ENCODE measurements at regions not wholly inside any gene's neighbourhood (a gene's known extent, or its start where the extent isn't known, plus 50 kb on each side); places are given as distances from the start of the nearest gene placed in this dataset.
"Not testable (repeated sequence)": the region's sequence is repeated elsewhere in the genome, so short reads cannot be mapped to it uniquely, and the experiment has no call there.

DNA sequence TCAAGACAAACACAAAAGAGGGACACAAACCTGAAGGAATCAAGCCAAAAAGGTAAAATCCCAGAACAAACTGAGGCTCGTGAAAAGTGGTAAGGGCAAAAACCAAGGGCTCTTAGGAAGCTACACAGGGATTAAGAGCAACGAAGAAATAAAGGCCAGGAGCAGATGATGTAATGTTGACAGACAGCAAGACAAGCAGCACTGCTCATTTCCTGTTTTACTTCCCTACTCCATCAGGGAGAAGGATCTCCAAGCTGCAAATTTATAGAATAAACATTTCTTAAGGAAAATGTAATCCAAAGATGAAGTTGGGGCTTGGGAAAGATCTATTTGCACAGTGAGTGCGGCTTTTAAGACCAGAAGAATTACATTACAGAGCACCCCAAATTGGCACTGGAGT lies 182.3 kb upstream of the MAP1B start:
- H3K4me3 Mint-ChIP-seq, result no peak overlapping the region
- POLR2A ChIA-PET, result no interaction called here
- peaks cover 8% of the 10 kb centered on the region for H3K27me3 Mint-ChIP-seq
- no peak overlapping the region for H3K27ac Mint-ChIP-seq
- intact Hi-C loops (cut with micrococcal nuclease), result no loop called here
- H3K4me1 Mint-ChIP-seq (ENCODE audit: low read depth), result no peaks in the 10 kb centered on the region
- no peak for DNase-seq
- peaks cover 13% of the 10 kb centered on the region for H3K9me3 Mint-ChIP-seq
- CTCF ChIA-PET, result no interaction called here
- H3K36me3 Mint-ChIP-seq, result no peaks in the 10 kb centered on the region

DNA sequence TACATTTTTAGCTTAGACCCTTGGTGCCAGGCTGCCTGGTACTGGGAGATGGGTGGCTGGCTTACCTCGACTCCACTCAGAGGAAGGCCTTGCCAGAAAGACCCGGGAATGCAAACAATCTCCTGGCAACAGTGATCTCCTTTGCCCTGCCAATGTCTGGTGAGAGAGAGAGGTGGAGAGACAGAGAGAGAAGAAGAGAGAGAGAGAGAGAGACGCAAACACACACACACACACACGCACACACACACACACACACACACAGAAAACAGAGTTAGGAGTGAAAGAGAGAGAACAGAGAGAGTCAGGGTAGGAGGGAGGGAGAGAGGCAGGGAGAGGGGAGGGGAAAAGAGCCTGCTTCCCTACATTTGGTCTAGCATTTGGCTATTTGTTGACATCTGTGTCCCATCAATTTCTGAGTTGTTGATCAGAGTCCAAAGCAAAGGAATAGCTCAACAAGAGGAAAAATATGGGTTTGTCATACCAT lies 181.6 kb upstream of the MAP1B start:
- Mint-ChIP-seq H3K27me3 (peaks cover 8% of the 10 kb centered on the region), H3K36me3 (no peaks in the 10 kb centered on the region), H3K4me1 (ENCODE audit: low read depth) (no peaks in the 10 kb centered on the region), H3K27ac (no peak overlapping the region), H3K9me3 (peaks cover 13% of the 10 kb centered on the region), H3K4me3 (no peak overlapping the region)
- intact Hi-C loops (cut with micrococcal nuclease), result no loop called here
- no peak for DNase-seq
- CTCF ChIA-PET, result interaction anchor here (0.6 kb wide), 1 partner anchor 536 kb away, joined by 3 read pairs; no protein-coding TSS in a partner anchor
- POLR2A ChIA-PET, result no interaction called here

DNA sequence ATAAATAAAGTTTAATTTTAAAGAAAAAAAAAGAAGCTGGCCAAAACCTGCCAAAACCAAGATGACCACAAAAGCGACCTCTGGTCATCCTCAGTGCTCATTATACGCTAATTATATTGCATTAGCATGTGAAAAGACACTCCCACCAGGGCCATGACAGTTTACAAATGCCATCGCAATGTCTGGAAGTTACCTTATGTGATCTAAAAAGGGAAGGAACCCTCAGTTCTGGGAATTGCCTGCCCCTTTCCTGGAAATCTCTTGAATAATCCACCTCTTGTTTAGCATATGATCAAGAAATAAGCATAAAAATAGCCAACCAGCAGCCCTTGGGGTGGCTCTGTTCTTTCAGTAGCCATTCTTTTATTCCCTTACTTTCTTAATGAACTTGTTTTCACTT lies 178.3 kb upstream of the MAP1B start:
- ChIA-PET CTCF (no interaction called here), POLR2A (no interaction called here)
- Mint-ChIP-seq H3K27me3 (peaks cover 5% of the 10 kb centered on the region), H3K4me1 (ENCODE audit: low read depth) (no peaks in the 10 kb centered on the region), H3K9me3 (peaks cover 13% of the 10 kb centered on the region), H3K27ac (no peak overlapping the region), H3K36me3 (no peaks in the 10 kb centered on the region), H3K4me3 (no peak overlapping the region)
- no peak for DNase-seq
- intact Hi-C loops (cut with micrococcal nuclease), result no loop called here

DNA sequence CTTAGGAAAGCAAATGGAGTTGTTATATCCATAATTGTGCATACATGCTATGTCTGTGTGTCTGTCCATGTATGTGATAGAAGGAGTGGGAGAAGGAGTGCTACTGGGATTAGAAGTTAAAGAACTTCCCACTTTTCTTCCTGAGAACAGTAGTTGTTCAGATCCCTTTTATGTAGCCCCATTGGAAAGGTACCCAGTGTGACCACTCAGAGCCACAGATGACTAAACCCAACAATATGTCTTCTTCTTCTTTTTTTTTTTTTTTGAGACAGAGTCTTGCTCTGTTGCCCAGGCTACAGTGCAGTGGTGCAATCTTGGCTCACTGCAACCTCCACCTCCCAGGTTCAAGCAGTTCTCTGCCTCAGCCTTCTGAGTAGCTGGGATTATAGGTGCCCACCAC lies 176.7 kb upstream of the MAP1B start:
- H3K4me1 Mint-ChIP-seq (ENCODE audit: low read depth); DNase-seq; H3K27me3 Mint-ChIP-seq; CTCF ChIA-PET; H3K4me3 Mint-ChIP-seq; POLR2A ChIA-PET; intact Hi-C loops (cut with micrococcal nuclease); H3K36me3 Mint-ChIP-seq; H3K27ac Mint-ChIP-seq: not testable (repeated sequence)
- H3K9me3 Mint-ChIP-seq, result peaks cover 15% of the 10 kb centered on the region

DNA sequence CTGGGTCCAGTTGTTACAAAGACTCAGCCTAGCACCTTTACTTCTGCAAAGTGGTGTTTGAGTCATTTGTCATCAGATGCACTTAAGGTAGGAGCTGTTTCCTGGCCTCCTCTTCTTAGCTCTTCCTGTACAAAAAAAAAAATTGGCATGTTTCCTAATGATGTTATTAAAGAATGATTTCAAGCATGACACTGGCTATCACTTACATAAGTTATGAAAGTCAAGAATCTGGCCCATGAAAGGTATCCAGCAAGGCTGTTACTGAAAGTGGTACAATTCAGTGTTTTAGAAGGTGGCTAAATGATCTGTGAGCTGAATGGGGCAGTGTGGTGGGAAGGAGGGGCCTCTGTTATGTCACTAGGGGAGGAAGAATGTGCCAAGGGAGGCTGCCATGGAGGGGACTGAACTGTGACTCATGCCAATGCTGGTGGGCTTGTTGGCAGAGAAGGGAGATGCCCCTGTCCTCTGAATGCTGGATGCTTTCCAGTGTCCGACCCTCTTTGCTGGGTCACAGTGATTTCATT lies 175.1 kb upstream of the MAP1B start:
- Mint-ChIP-seq H3K27ac (no peak overlapping the region), H3K27me3 (peaks cover 4% of the 10 kb centered on the region), H3K36me3 (no peaks in the 10 kb centered on the region), H3K9me3 (peaks cover 9% of the 10 kb centered on the region), H3K4me3 (no peak overlapping the region), H3K4me1 (ENCODE audit: low read depth) (no peaks in the 10 kb centered on the region)
- POLR2A ChIA-PET, result no interaction called here
- intact Hi-C loops (cut with micrococcal nuclease), result no loop called here
- CTCF ChIA-PET, result no interaction called here
- DNase-seq, result no peak

DNA sequence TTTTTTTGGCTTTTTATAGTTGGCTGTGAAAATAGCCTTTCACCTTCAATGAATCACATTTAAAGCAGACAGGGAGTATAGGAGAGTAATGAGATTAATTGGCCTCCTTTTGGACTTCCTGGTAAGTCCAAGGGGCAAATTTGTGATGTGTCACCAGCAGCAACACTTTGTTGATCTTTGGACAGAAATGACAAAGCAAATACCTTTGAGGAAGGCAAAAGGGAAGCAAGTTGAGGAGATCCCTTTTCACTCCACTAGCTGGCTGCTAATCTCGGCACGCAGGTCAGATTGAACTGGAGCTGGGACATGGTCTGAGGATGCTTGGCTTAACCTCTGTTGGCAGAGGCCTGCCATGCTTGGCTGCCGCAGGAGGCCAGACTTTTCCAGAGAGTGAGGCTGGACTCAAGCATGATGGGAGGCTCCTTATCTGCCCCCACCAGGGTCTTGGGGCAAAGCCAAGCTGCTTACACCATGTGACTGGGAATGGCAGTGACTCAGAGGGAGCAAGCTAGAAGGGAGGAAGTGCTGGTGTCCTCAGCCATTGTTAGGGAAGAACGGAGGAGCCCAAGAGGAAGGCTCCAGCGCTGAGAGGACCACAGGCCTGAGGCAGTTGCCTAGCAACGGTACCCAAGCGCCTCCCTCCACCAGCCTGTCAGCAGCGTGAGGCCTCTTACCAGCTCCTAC lies 174.5 kb upstream of the MAP1B start:
- H3K27ac Mint-ChIP-seq, result no peak overlapping the region

DNA sequence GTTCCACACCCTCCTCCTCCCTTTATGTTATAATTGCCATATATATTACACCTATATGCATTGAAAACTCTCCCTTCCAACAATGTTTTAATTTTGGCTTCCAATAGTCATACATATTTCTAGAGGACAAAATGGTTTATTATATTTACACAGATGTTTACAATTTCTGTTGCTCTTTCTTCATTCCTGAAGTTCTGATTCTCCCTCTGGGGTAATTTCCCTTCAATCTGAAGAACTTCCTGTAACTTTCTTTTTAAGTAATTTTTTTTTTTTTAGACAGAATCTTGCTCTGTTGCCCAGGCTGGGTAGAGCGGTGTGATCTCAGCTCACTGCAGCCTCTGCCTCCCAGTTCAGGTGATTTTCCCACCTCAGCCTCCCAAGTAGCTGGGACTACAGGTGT lies 173.0 kb upstream of the MAP1B start:
- no peak overlapping the region for H3K27ac Mint-ChIP-seq
- peaks cover 9% of the 10 kb centered on the region for H3K27me3 Mint-ChIP-seq
- CTCF ChIA-PET, result no interaction called here
- intact Hi-C loops (cut with micrococcal nuclease), result no loop called here
- H3K4me3 Mint-ChIP-seq, result no peak overlapping the region
- H3K36me3 Mint-ChIP-seq, result no peaks in the 10 kb centered on the region
- POLR2A ChIA-PET, result no interaction called here
- H3K4me1 Mint-ChIP-seq (ENCODE audit: low read depth), result no peaks in the 10 kb centered on the region
- no peak for DNase-seq
- H3K9me3 Mint-ChIP-seq, result peaks cover 2% of the 10 kb centered on the region

More for the DNA sequence above, 174.5 kb upstream of the MAP1B start:
- ChIA-PET POLR2A (no interaction called here), CTCF (no interaction called here)
- H3K36me3 Mint-ChIP-seq, result no peaks in the 10 kb centered on the region
- peaks cover 3% of the 10 kb centered on the region for H3K9me3 Mint-ChIP-seq
- intact Hi-C loops (cut with micrococcal nuclease), result no loop called here
- no peaks in the 10 kb centered on the region for H3K4me1 Mint-ChIP-seq (ENCODE audit: low read depth)
- H3K4me3 Mint-ChIP-seq, result no peak overlapping the region
- no peak for DNase-seq
- peaks cover 6% of the 10 kb centered on the region for H3K27me3 Mint-ChIP-seq

DNA sequence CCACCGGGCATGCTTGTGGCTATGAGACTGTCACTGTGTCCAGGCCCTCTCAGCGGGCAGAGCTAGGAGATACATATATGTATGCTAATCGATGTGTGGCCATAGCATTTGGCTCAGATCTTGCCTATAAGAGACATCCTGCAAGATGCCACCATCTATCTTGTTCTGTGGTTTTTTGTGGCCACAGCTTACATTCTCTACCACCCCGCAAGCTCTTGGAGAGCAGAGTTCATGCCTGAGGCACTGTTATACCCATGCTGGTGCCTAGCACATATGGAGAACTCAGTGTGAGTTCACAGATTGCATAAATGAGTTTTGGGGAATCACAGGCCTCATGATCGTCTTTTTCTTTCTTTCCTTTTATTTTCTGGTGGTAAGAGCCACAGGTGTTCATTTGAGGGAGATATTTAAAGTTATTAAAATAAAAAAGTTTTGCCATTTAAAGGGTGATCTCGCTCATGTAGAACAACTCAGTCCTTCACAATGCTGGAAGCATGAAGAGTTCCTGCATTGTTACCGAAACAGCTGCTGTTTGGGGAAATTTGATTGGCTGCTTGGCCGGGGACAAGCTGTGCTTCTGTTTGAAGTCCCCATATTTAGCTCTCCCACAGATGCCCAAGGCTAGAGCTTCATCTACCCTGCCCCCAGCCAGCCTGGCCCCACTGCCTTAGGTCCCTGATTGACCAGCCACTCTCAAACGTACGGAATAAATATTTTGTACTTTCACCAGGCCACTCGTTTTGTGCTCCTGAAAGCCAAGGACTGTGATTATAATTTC lies 169.2 kb upstream of the MAP1B start:
- POLR2A ChIA-PET, result no interaction called here
- Mint-ChIP-seq H3K9me3 (peaks cover 2% of the 10 kb centered on the region), H3K4me1 (ENCODE audit: low read depth) (no peaks in the 10 kb centered on the region), H3K36me3 (no peaks in the 10 kb centered on the region), H3K27ac (no peak overlapping the region), H3K27me3 (peaks cover 6% of the 10 kb centered on the region), H3K4me3 (no peak overlapping the region)
- intact Hi-C loops (cut with micrococcal nuclease), result no loop called here
- DNase-seq, result no peak
- CTCF ChIA-PET, result no interaction called here

DNA sequence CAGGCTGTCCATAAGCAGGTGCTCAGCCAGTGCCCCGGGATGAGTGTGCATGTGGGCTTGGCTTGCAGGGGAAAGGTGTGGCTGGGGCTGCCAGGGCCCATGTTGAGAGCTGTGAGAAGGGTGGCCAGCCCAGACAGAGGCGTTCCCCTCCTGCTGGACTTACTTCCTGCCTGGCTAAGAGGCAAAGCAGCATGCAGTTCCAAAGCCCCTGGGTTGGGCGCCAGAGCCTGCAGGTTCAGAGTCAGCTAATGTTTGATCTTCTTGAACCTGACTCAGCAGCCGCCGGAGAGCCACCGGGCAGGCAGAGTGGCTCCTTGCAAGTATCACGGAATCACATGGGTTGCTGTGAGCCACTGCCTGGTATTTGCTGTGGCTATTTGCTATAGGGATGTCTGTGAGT lies 168.4 kb upstream of the MAP1B start:
- H3K4me3 Mint-ChIP-seq, result no peak overlapping the region
- POLR2A ChIA-PET, result no interaction called here
- no peaks in the 10 kb centered on the region for H3K36me3 Mint-ChIP-seq
- H3K27ac Mint-ChIP-seq, result no peak overlapping the region
- peaks cover 6% of the 10 kb centered on the region for H3K27me3 Mint-ChIP-seq
- CTCF ChIA-PET, result no interaction called here
- H3K4me1 Mint-ChIP-seq (ENCODE audit: low read depth), result no peaks in the 10 kb centered on the region
- peaks cover 2% of the 10 kb centered on the region for H3K9me3 Mint-ChIP-seq
- DNase-seq, result no peak
- intact Hi-C loops (cut with micrococcal nuclease), result no loop called here

DNA sequence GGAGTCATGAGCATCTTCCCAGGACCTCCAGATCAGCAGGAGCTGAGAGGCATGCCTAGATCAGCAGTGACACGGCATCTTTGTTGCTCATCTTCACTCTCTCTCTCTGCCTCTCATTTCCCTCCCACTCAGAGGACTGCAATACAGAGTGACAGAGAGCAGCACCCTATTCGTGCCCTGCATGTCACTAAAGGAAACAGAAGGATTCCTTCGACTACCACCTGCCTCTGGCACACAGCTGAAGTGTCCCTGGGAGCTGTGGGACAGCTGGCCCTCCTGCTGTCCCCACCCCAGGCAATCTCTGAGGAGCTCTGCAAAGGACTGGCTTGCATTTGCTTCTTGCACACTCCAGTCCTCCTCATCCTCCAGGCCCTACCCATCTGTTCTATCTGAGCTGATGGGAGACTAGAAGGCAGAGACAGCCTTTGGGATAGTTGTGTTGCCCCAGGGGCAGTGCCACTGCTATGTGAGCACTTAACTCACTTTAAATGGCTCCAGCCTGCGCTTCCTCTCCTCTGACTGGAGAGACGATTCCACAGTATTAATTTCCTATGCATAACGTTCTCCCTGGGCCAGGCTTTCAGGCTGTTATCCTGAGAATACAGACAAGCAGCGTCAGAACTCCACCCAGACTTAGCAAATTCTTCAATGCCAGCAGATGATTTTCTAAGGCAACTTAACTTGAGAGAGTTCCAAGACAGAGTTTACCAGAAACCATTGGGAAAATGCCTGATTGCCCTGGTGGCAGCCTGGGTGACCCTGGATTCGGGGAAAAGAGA lies 167.6 kb upstream of the MAP1B start:
- intact Hi-C loops (cut with micrococcal nuclease), result no loop called here
- no peak overlapping the region for H3K27ac Mint-ChIP-seq
- no peaks in the 10 kb centered on the region for H3K36me3 Mint-ChIP-seq
- H3K4me3 Mint-ChIP-seq, result no peak overlapping the region
- H3K27me3 Mint-ChIP-seq, result peaks cover 6% of the 10 kb centered on the region
- no peak for DNase-seq
- POLR2A ChIA-PET, result no interaction called here
- H3K9me3 Mint-ChIP-seq, result peaks cover 2% of the 10 kb centered on the region
- no peaks in the 10 kb centered on the region for H3K4me1 Mint-ChIP-seq (ENCODE audit: low read depth)
- CTCF ChIA-PET, result no interaction called here

DNA sequence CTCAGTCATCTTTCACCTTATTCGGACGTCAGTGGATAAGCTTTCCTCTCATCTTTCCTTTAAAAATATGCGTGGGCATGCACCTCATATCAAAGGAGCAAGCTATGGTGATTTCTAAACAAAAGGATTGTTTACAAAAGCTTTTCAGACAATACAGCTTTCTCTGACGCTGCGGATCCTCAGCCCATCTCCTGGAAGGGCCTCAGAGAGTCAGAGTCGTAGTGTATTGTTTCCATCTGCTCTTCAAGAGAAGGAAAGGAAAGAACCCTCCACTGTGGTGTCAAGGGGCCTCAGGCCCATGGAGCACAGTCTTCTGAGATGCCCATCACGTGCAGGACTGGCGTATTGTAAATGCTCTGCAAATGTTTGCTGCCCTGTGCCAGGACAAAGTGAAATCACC lies 163.4 kb upstream of the MAP1B start:
- H3K27ac Mint-ChIP-seq, result no peak overlapping the region
- H3K4me1 Mint-ChIP-seq (ENCODE audit: low read depth), result no peaks in the 10 kb centered on the region
- H3K36me3 Mint-ChIP-seq, result no peaks in the 10 kb centered on the region
- peaks cover 4% of the 10 kb centered on the region for H3K27me3 Mint-ChIP-seq
- H3K9me3 Mint-ChIP-seq, result peaks cover 1% of the 10 kb centered on the region
- POLR2A ChIA-PET, result no interaction called here
- no peak overlapping the region for H3K4me3 Mint-ChIP-seq
- no peak for DNase-seq
- intact Hi-C loops (cut with micrococcal nuclease), result no loop called here
- CTCF ChIA-PET, result no interaction called here

DNA sequence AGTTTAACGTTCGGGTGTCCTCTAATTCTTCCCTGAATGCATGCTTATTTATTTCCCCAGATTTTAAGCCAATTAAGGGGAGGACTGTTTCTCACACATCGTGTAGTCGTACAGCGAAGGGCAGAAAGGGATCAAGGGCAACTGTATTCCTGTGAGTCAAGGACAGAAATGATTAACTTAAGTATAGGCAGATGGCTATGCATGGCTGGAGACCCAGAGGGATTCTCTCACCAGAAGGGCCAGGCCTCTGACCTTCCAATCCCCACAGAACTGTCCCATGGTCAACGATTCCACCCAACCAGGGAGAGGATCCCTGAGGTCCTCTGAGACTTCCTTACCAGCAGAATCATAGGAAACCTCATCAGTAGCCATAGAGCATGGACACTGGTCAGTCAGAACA lies 161.8 kb upstream of the MAP1B start:
- H3K4me1 Mint-ChIP-seq (ENCODE audit: low read depth), result no peaks in the 10 kb centered on the region
- intact Hi-C loops (cut with micrococcal nuclease), result no loop called here
- H3K4me3 Mint-ChIP-seq, result no peak overlapping the region
- peaks cover 4% of the 10 kb centered on the region for H3K27me3 Mint-ChIP-seq
- no peak overlapping the region for H3K27ac Mint-ChIP-seq
- H3K36me3 Mint-ChIP-seq, result no peaks in the 10 kb centered on the region
- H3K9me3 Mint-ChIP-seq, result peaks cover 4% of the 10 kb centered on the region
- DNase-seq, result no peak
- ChIA-PET POLR2A (no interaction called here), CTCF (no interaction called here)

Measured in activated CD4-positive, alpha-beta memory T cell treated with anti-CD3 and anti-CD28 coated beads for 36 hours (primary cell).